Endothelial cell of umbilical vein (primary cell): ENCODE measurements at regions not wholly inside any gene's neighbourhood (a gene's known extent, or its start where the extent isn't known, plus 50 kb on each side); places are given as distances from the start of the nearest gene placed in this dataset.

ENCODE experiments used
- BruUV-seq: library from RNA; stranded (reverse); fragments of 400-500 nt; replicated peaks from 2 replicates; lab custom pipeline; 2021; lab: Mats Ljungman, UMichigan
- CTCF ChIA-PET: fragments of 300-600, 350-600 bp; sonication (Branson Sonifier 250); formaldehyde crosslinking; loops from one replicate; lab custom pipeline; 2021; ENCODE audit warnings: antibody characterized with exemption, inconsistent platforms; lab: Charles Lee
- POLR2A ChIA-PET: fragments of 300-600, 350-600 bp; sonication (Branson Sonifier 250); formaldehyde crosslinking; loops from one replicate; lab custom pipeline; 2021; ENCODE audit warnings: antibody characterized with exemption, inconsistent platforms; lab: Charles Lee
- DNase-seq: peaks from one replicate; pipeline ENCODE4 v3.0.0-alpha.2; 2011; ENCODE audit warnings: low read depth, low spot score
- FAIRE-seq: peaks from 2 replicates; lab custom pipeline; 2011; peaks lifted over from hg19 to GRCh38; lab: Jason Lieb, UNC
- H2AFZ ChIP-seq: 2 replicates; pipeline ENCODE4 v1.6.0; 2012; ENCODE audit warnings: low read depth, low read length, control low read depth, inconsistent platforms
- H3K27ac ChIP-seq: 2 replicates; pipeline ENCODE4 v1.5.1; 2011; ENCODE audit warnings: low read depth, mild to moderate bottlenecking, control low read depth, low read length, moderate library complexity; ENCODE audit not compliant: insufficient read depth
- H3K27me3 ChIP-seq, 2 experiments: 2 replicates each; pipeline versions ENCODE4 v1.6.0 to v1.6.1; 2011; ENCODE audit warnings: low read length in 2 of 2, mixed read lengths in 1 of 2; ENCODE audit not compliant: control insufficient read depth in 2 of 2, insufficient read depth in 2 of 2
- H3K36me3 ChIP-seq, 2 experiments: 2 replicates in 1 of 2; 3 replicates in 1 of 2; pipeline ENCODE4 v1.5.1; 2011; ENCODE audit warnings: low read length in 2 of 2, mild to moderate bottlenecking in 1 of 2, moderate library complexity in 1 of 2; ENCODE audit not compliant: control insufficient read depth in 2 of 2, insufficient read depth in 2 of 2; ENCODE audit errors: extremely low read depth in 1 of 2
- H3K4me1 ChIP-seq: 3 replicates; pipeline ENCODE4 v1.5.1; 2011; ENCODE audit warnings: mild to moderate bottlenecking, low read length; ENCODE audit not compliant: control insufficient read depth, insufficient read depth; ENCODE audit errors: extremely low read depth
- H3K4me2 ChIP-seq: 2 replicates; pipeline ENCODE4 v1.6.1; 2011; ENCODE audit warnings: low read length, control low read depth, mixed read lengths; ENCODE audit not compliant: insufficient read depth
- H3K4me3 ChIP-seq, 3 experiments: fragments of 200-600 bp in 1 of 3; sonication (generic), shearing (Covaris generic) in 1 of 3; replicated peaks in 1 of 3; 2 replicates each; pipeline ENCODE4 v1.5.1; 2011 to 2016; ENCODE audit warnings: control low read depth in 3 of 3, low read length in 3 of 3, mild to moderate bottlenecking in 2 of 3, inconsistent platforms in 1 of 3, low read depth in 1 of 3, moderate library complexity in 1 of 3; ENCODE audit not compliant: insufficient read depth in 1 of 3
- H3K79me2 ChIP-seq: 2 replicates; pipeline ENCODE4 v1.6.0; 2012; ENCODE audit warnings: low read length, inconsistent platforms; ENCODE audit not compliant: control insufficient read depth, insufficient read depth
- H3K9ac ChIP-seq: replicated peaks from 2 replicates; pipeline ENCODE3; 2011; ENCODE audit warnings: low read length, control low read depth; ENCODE audit not compliant: insufficient read depth; ENCODE audit errors: extremely low read depth
- H3K9me1 ChIP-seq: replicated peaks from 3 replicates; pipeline ENCODE4 v1.6.0; 2011; ENCODE audit warnings: mild to moderate bottlenecking, low read length; ENCODE audit not compliant: control insufficient read depth, insufficient read depth; ENCODE audit errors: extremely low read depth
- H3K9me3 ChIP-seq: replicated peaks from 2 replicates; pipeline ENCODE4 v1.5.1; 2012; ENCODE audit warnings: low read length, inconsistent platforms; ENCODE audit not compliant: control insufficient read depth, insufficient read depth
- H4K20me1 ChIP-seq: replicated peaks from 2 replicates; pipeline ENCODE3; 2011; ENCODE audit warnings: mild to moderate bottlenecking, low read length; ENCODE audit not compliant: control insufficient read depth, insufficient read depth; ENCODE audit errors: extremely low read depth
- EZH2 ChIP-seq: IDR thresholded peaks from 2 replicates; pipeline ENCODE4 v1.6.1; 2012; ENCODE audit warnings: borderline replicate concordance, low read depth, mild to moderate bottlenecking, moderate library complexity, low read length, inconsistent platforms; ENCODE audit not compliant: severe bottlenecking
- FOS ChIP-seq: IDR thresholded peaks from 2 replicates; pipeline ENCODE4 v1.6.1; 2011; ENCODE audit warnings: mild to moderate bottlenecking, low read length, moderate library complexity, borderline replicate concordance; ENCODE audit not compliant: insufficient read depth
- GATA2 ChIP-seq: IDR thresholded peaks from 2 replicates; pipeline ENCODE4 v1.7.0; 2011; ENCODE audit warnings: low read depth, mild to moderate bottlenecking, moderate library complexity, mixed read lengths, low read length; ENCODE audit not compliant: insufficient read length, insufficient read depth
- JUN ChIP-seq: IDR thresholded peaks from 2 replicates; pipeline ENCODE4 v1.6.1; 2011; ENCODE audit warnings: borderline replicate concordance, low read depth; ENCODE audit not compliant: insufficient read length, insufficient read depth
- MAX ChIP-seq: IDR thresholded peaks from 2 replicates; pipeline ENCODE4 v1.6.1; 2011; ENCODE audit not compliant: insufficient read depth, insufficient read length
- MYC ChIP-seq: IDR thresholded peaks from one replicate; pipeline ENCODE4 v1.6.1; 2011; ENCODE audit warnings: mild to moderate bottlenecking, low read depth, low read length
- POLR2A ChIP-seq: IDR thresholded peaks from 2 replicates; pipeline ENCODE4 v1.6.1; 2012; ENCODE audit warnings: low read depth, mild to moderate bottlenecking, control low read depth, low read length
- POLR2AphosphoS5 ChIP-seq: IDR thresholded peaks from 2 replicates; pipeline ENCODE4 v1.6.1; 2012; ENCODE audit warnings: low read depth, mild to moderate bottlenecking, control low read depth, low read length, moderate library complexity; ENCODE audit not compliant: insufficient read depth
- dilution Hi-C: fragments of 300-500 bp; cut with MboI; formaldehyde crosslinking; loops from one replicate; pipeline ENCODE4 v1.15.0; 2019; ENCODE audit warnings: low sequenced_read_pairs; ENCODE audit not compliant: extremely low pct_ligation_motif_present
- intact Hi-C: fragments of 100-400 bp; cut with micrococcal nuclease; formaldehyde crosslinking; loops from one replicate; pipeline ENCODE4 v1.10.0; 2022
- TF ChIP-seq, protein P1 (sequence below), 2 donors: IDR thresholded peaks; 1 replicate in 1 of 2; 2 replicates in 1 of 2; pipeline ENCODE4 v1.5.1; 2011; ENCODE audit warnings: low read length in 2 of 2, mild to moderate bottlenecking in 2 of 2, moderate library complexity in 2 of 2, control low read depth in 1 of 2, inconsistent platforms in 1 of 2, low read depth in 1 of 2; ENCODE audit not compliant: insufficient read depth in 1 of 2; ENCODE audit errors: extremely low read depth in 1 of 2

DNA sequence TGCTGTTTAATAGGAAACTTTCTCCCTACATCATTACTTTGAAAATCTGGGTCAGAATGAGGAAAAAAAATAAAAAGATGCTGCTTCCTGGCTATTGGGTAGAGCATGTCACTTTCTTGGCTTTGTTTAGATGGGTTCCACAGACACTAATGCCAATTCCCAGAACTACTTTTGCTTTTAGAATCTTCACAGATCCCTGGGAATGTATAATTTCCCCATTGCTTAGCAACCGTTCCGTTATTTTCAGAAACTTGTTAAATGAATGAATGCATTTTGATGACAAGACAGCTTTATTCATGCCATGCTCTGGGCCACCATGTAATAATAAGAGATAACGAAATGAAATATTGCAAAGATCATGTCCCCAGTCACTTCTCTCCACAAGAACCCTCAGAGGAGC is 126.5 kb upstream of the TRPC7 start:
- H3K27ac ChIP-seq: no peak overlapping the region
- H3K4me3 ChIP-seq: no peak overlapping the region
- H3K9me3 ChIP-seq: no peaks in the 10 kb centered on the region
- no peak overlapping the region for H3K9ac ChIP-seq
- H3K9me1 ChIP-seq: no peaks in the 10 kb centered on the region
- no peaks in the 10 kb centered on the region for H3K36me3 ChIP-seq
- ChIA-PET POLR2A (no interaction called here), CTCF (interaction anchor here (1.1 kb wide), 1 partner anchor 127 kb away, joined by 3 read pairs; the partner anchor contains the start of gene TRPC7)
- no peak overlapping the region for H3K4me2 ChIP-seq
- no peaks in the 10 kb centered on the region for H3K27me3 ChIP-seq
- H3K4me1 ChIP-seq: no peaks in the 10 kb centered on the region
- H4K20me1 ChIP-seq: no peaks in the 10 kb centered on the region
- H3K79me2 ChIP-seq: no peaks in the 10 kb centered on the region
- intact Hi-C loops: no loop called here
- DNase-seq: no peak
- no TSS peak for BruUV-seq
- dilution Hi-C loops: no loop called here
- FAIRE-seq: no peak
- no peak for TF ChIP-seq EZH2
- TF ChIP-seq POLR2AphosphoS5: no peak
- H2AFZ ChIP-seq: no peak overlapping the region

DNA sequence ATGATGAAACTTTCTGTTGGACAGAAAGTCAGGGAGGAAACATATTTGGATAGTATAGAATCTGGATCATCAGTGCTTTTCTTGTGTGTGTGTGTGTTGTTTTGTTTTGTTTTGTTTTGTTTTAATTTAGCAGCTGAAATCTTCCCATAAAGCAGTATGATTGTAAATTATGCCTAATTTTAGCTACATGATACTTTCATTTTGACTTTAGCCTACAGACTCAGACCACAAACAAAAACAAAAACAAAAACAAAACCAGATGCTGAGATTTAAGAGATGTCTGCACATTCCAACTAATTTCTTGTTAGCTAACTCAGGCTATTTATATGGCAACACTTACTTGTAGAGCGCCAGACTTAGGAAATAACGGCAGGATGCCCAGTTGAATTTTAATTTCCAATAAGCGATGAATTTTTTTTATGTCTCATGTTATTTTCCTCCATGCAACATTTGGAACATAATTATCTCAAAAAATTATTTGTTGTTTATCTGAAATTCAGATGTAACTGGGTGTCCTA is 119.5 kb upstream of the TRPC7 start:
- Histone ChIP-seq H3K4me3 (no peak overlapping the region), H3K4me1 (no peaks in the 10 kb centered on the region), H2AFZ (no peak overlapping the region), H3K36me3 (no peaks in the 10 kb centered on the region), H3K4me2 (no peak overlapping the region), H3K9me1 (no peaks in the 10 kb centered on the region), H3K27me3 (peaks cover 3 to 9% of the 10 kb centered on the region in 2 experiments), H3K79me2 (no peaks in the 10 kb centered on the region), H4K20me1 (no peaks in the 10 kb centered on the region), H3K27ac (no peak overlapping the region), H3K9me3 (no peaks in the 10 kb centered on the region), H3K9ac (no peak overlapping the region)
- TF ChIP-seq, protein P1, sequence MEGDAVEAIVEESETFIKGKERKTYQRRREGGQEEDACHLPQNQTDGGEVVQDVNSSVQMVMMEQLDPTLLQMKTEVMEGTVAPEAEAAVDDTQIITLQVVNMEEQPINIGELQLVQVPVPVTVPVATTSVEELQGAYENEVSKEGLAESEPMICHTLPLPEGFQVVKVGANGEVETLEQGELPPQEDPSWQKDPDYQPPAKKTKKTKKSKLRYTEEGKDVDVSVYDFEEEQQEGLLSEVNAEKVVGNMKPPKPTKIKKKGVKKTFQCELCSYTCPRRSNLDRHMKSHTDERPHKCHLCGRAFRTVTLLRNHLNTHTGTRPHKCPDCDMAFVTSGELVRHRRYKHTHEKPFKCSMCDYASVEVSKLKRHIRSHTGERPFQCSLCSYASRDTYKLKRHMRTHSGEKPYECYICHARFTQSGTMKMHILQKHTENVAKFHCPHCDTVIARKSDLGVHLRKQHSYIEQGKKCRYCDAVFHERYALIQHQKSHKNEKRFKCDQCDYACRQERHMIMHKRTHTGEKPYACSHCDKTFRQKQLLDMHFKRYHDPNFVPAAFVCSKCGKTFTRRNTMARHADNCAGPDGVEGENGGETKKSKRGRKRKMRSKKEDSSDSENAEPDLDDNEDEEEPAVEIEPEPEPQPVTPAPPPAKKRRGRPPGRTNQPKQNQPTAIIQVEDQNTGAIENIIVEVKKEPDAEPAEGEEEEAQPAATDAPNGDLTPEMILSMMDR (IDR thresholded peaks at IDR 0.05; ENCODE audit: extremely low read depth in 1 of 2, insufficient read depth in 1 of 2, low read depth in 1 of 2, low read length in 2 of 2): no peak
- TF ChIP-seq FOS: no peak
- no peak for TF ChIP-seq MYC
- no peak for TF ChIP-seq GATA2
- no peak for TF ChIP-seq JUN
- no peak for TF ChIP-seq POLR2A
- no peak for TF ChIP-seq POLR2AphosphoS5
- no peak for TF ChIP-seq EZH2
- no peak for TF ChIP-seq MAX
- no TSS peak for BruUV-seq
- no peak for DNase-seq
- no peak for FAIRE-seq
- intact Hi-C loops: no loop called here
- dilution Hi-C loops: no loop called here
- ChIA-PET POLR2A (no interaction called here), CTCF (interaction anchor here (0.8 kb wide), 1 partner anchor 90 kb away, joined by 3 read pairs; no protein-coding TSS in a partner anchor)
